Naive B cell (primary cell): ENCODE measurements at regions not wholly inside any gene's neighbourhood (a gene's known extent, or its start where the extent isn't known, plus 50 kb on each side); places are given as distances from the start of the nearest gene placed in this dataset.
"Not testable (repeated sequence)": the region's sequence is repeated elsewhere in the genome, so short reads cannot be mapped to it uniquely, and the experiment has no call there.

Experiments used
- ATAC-seq, 2 donors: fragments of 150-1000 bp; cut with Tn5 transposase; 2 replicates each; pipeline ENCODE4 v1.10.0; 2021; ENCODE audit warnings: low read depth in 2 of 2, mild to moderate bottlenecking in 2 of 2, moderate library complexity in 2 of 2
- DNase-seq: peaks from one replicate; pipeline ENCODE4 v3.0.0; 2022
- H3K27ac Mint-ChIP-seq, 6 donors: one replicate each; pipeline ENCODE4 v1.8.0; 2020 to 2022; ENCODE audit warnings: mild to moderate bottlenecking in 6 of 6, mixed read lengths in 6 of 6, moderate library complexity in 5 of 6, inconsistent platforms in 2 of 6
- H3K27me3 Mint-ChIP-seq, 3 donors: one replicate each; pipeline ENCODE4 v1.8.0; 2021 to 2022; ENCODE audit warnings: mixed read lengths in 3 of 3, mild to moderate bottlenecking in 1 of 3
- H3K36me3 Mint-ChIP-seq, 2 donors: one replicate each; pipeline ENCODE4 v1.8.0; 2020 to 2022; ENCODE audit warnings: mixed read lengths in 2 of 2, inconsistent platforms in 1 of 2, mild to moderate bottlenecking in 1 of 2
- H3K4me1 Mint-ChIP-seq, 3 donors: one replicate each; pipeline ENCODE4 v1.8.0; 2020 to 2022; ENCODE audit warnings: mixed read lengths in 3 of 3, inconsistent platforms in 1 of 3, mild to moderate bottlenecking in 1 of 3, moderate library complexity in 1 of 3
- H3K4me3 Mint-ChIP-seq, 8 donors: one replicate each; pipeline ENCODE4 v1.8.0; 2020 to 2022; ENCODE audit warnings: mild to moderate bottlenecking in 8 of 8, mixed read lengths in 8 of 8, moderate library complexity in 8 of 8, inconsistent platforms in 2 of 8
- H3K9me3 Mint-ChIP-seq, 7 donors: one replicate each; pipeline ENCODE4 v1.8.0; 2020 to 2022; ENCODE audit warnings: mixed read lengths in 7 of 7, mild to moderate bottlenecking in 5 of 7, inconsistent platforms in 2 of 7, moderate library complexity in 1 of 7

GRCh38 chr2:88924533-88924932 is 233.1 kb downstream of the RPIA start:
- ATAC-seq: no peak
- Mint-ChIP-seq H3K27me3 (no peaks in the 10 kb centered on the region), H3K4me1 (peaks cover 0 to 7% (median 5%) of the 10 kb centered on the region in 3 donors), H3K36me3 (no peaks in the 10 kb centered on the region), H3K9me3 (no peaks in the 10 kb centered on the region), H3K27ac (no peak overlapping the region), H3K4me3 (no peak overlapping the region)
- DNase-seq: no peak

- no peak for ATAC-seq
- H3K4me1 Mint-ChIP-seq: peaks cover 0 to 7% (median 5%) of the 10 kb centered on the region in 3 donors
- H3K27ac Mint-ChIP-seq: no peak overlapping the region
- no peaks in the 10 kb centered on the region for H3K9me3 Mint-ChIP-seq
- H3K27me3 Mint-ChIP-seq: no peaks in the 10 kb centered on the region
- DNase-seq: no peak
- no peak overlapping the region for H3K4me3 Mint-ChIP-seq
- H3K36me3 Mint-ChIP-seq: no peaks in the 10 kb centered on the region
Measured at GRCh38 chr2:88925770-88926462, 234.4 kb downstream of the RPIA start.

GRCh38 chr2:88927128-88927527 is 235.7 kb downstream of the RPIA start:
- H3K27me3 Mint-ChIP-seq: no peaks in the 10 kb centered on the region

GRCh38 chr2:88930659-88931058 is 239.2 kb downstream of the RPIA start:
- Mint-ChIP-seq H3K4me3 (no peak overlapping the region), H3K27ac (no peak overlapping the region), H3K36me3 (no peaks in the 10 kb centered on the region), H3K27me3 (no peaks in the 10 kb centered on the region), H3K4me1 (peaks cover 0 to 7% (median 0%) of the 10 kb centered on the region in 3 donors), H3K9me3 (no peaks in the 10 kb centered on the region)
- no peak for ATAC-seq
- DNase-seq: no peak

More at GRCh38 chr2:88927128-88927527, 235.7 kb downstream of the RPIA start:
- no peak for ATAC-seq
- no peak for DNase-seq
- Mint-ChIP-seq H3K4me1 (peaks cover 0 to 7% (median 5%) of the 10 kb centered on the region in 3 donors), H3K4me3 (no peak overlapping the region), H3K36me3 (no peaks in the 10 kb centered on the region), H3K9me3 (no peaks in the 10 kb centered on the region), H3K27ac (no peak overlapping the region)

GRCh38 chr2:88932686-88933085 is 241.2 kb downstream of the RPIA start:
- no peaks in the 10 kb centered on the region for H3K36me3 Mint-ChIP-seq
- no peaks in the 10 kb centered on the region for H3K27me3 Mint-ChIP-seq
- no peak overlapping the region for H3K4me3 Mint-ChIP-seq
- DNase-seq: no peak
- no peaks in the 10 kb centered on the region for H3K9me3 Mint-ChIP-seq
- peak in 1 of 2 donors; percentile 23 for ATAC-seq
- H3K4me1 Mint-ChIP-seq: peaks cover 0 to 7% (median 0%) of the 10 kb centered on the region in 3 donors
- H3K27ac Mint-ChIP-seq: no peak overlapping the region

GRCh38 chr2:88933091-88933490 is 241.6 kb downstream of the RPIA start:
- Mint-ChIP-seq H3K27ac (no peak overlapping the region), H3K4me3 (no peak overlapping the region), H3K36me3 (no peaks in the 10 kb centered on the region), H3K27me3 (no peaks in the 10 kb centered on the region), H3K9me3 (no peaks in the 10 kb centered on the region), H3K4me1 (peaks cover 0 to 7% (median 0%) of the 10 kb centered on the region in 3 donors)
- ATAC-seq: no peak
- DNase-seq: no peak

- no peaks in the 10 kb centered on the region for H3K36me3 Mint-ChIP-seq
- ATAC-seq: peak in 1 of 2 donors; percentile 46
Measured at GRCh38 chr2:88933980-88934379, 242.5 kb downstream of the RPIA start.

GRCh38 chr2:88941178-88941577 is 249.7 kb downstream of the RPIA start:
- not testable (repeated sequence) for DNase-seq, H3K27ac Mint-ChIP-seq, H3K4me3 Mint-ChIP-seq, H3K36me3 Mint-ChIP-seq, H3K9me3 Mint-ChIP-seq, H3K4me1 Mint-ChIP-seq, ATAC-seq, H3K27me3 Mint-ChIP-seq

More at GRCh38 chr2:88933980-88934379, 242.5 kb downstream of the RPIA start:
- H3K9me3 Mint-ChIP-seq: no peaks in the 10 kb centered on the region
- no peak overlapping the region for H3K4me3 Mint-ChIP-seq
- DNase-seq: no peak
- peaks cover 0 to 7% (median 0%) of the 10 kb centered on the region in 3 donors for H3K4me1 Mint-ChIP-seq
- no peaks in the 10 kb centered on the region for H3K27me3 Mint-ChIP-seq
- peak overlapping the region in 1 of 6 donors; percentile 32 for H3K27ac Mint-ChIP-seq

GRCh38 chr2:88942798-88943197 is 251.3 kb downstream of the RPIA start:
- Mint-ChIP-seq H3K27ac (no peak overlapping the region), H3K4me1 (peaks cover 0 to 9% (median 4%) of the 10 kb centered on the region in 3 donors), H3K4me3 (no peak overlapping the region), H3K9me3 (no peaks in the 10 kb centered on the region), H3K36me3 (no peaks in the 10 kb centered on the region), H3K27me3 (no peaks in the 10 kb centered on the region)
- ATAC-seq (no peak), DNase-seq (no peak)

GRCh38 chr2:88949336-88949735 is 257.9 kb downstream of the RPIA start:
- DNase-seq (no peak), ATAC-seq (no peak)
- Mint-ChIP-seq H3K4me3 (no peak overlapping the region), H3K36me3 (no peaks in the 10 kb centered on the region), H3K27me3 (peaks cover 0 to 9% (median 0%) of the 10 kb centered on the region in 3 donors), H3K9me3 (no peaks in the 10 kb centered on the region), H3K4me1 (peaks cover 0 to 9% (median 4%) of the 10 kb centered on the region in 3 donors), H3K27ac (no peak overlapping the region)

GRCh38 chr2:88950010-88950409 is 258.5 kb downstream of the RPIA start:
- Mint-ChIP-seq H3K4me3 (peak overlapping the region in 3 of 8 donors; percentile 48 to 66 (median 57)), H3K36me3 (no peaks in the 10 kb centered on the region), H3K27me3 (peaks cover 0 to 9% (median 0%) of the 10 kb centered on the region in 3 donors), H3K9me3 (no peaks in the 10 kb centered on the region), H3K27ac (no peak overlapping the region), H3K4me1 (peaks cover 0 to 9% (median 4%) of the 10 kb centered on the region in 3 donors)
- DNase-seq (peak; percentile 19), ATAC-seq (no peak)

GRCh38 chr2:88955607-88956006 is 264.1 kb downstream of the RPIA start:
- Mint-ChIP-seq H3K27ac (no peak overlapping the region), H3K36me3 (no peaks in the 10 kb centered on the region), H3K9me3 (no peaks in the 10 kb centered on the region), H3K4me3 (no peak overlapping the region), H3K27me3 (peaks cover 0 to 9% (median 0%) of the 10 kb centered on the region in 3 donors), H3K4me1 (no peaks in the 10 kb centered on the region)
- ATAC-seq (no peak), DNase-seq (no peak)

GRCh38 chr2:88959480-88960204 is 268.2 kb downstream of the RPIA start:
- no peak for ATAC-seq

GRCh38 chr2:88961323-88961722 is 269.9 kb downstream of the RPIA start:
- H3K4me1 Mint-ChIP-seq, H3K4me3 Mint-ChIP-seq, DNase-seq, ATAC-seq, H3K36me3 Mint-ChIP-seq, H3K27me3 Mint-ChIP-seq, H3K27ac Mint-ChIP-seq, H3K9me3 Mint-ChIP-seq: not testable (repeated sequence)

More at GRCh38 chr2:88959480-88960204, 268.2 kb downstream of the RPIA start:
- Mint-ChIP-seq H3K4me3 (no peak overlapping the region), H3K9me3 (no peaks in the 10 kb centered on the region), H3K27me3 (no peaks in the 10 kb centered on the region), H3K36me3 (no peaks in the 10 kb centered on the region), H3K4me1 (no peaks in the 10 kb centered on the region), H3K27ac (peak overlapping the region in 1 of 6 donors; percentile 34)
- no peak for DNase-seq
